ENCODE measurements at regions not wholly inside any gene's neighbourhood (a gene's known extent, or its start where the extent isn't known, plus 50 kb on each side); places are given as distances from the start of the nearest gene placed in this dataset.

- no peak for ATAC-seq (ENCODE audit: low read depth in 2 of 2)
- H3K4me1 Mint-ChIP-seq = no peaks in the 10 kb centered on the region
- peaks cover 5% of the 10 kb centered on the region for H3K27me3 Mint-ChIP-seq
- no peaks in the 10 kb centered on the region for H3K36me3 Mint-ChIP-seq
- no peak overlapping the region for H3K27ac ChIP-seq (ENCODE audit: insufficient read depth, low read length, poor library complexity, severe bottlenecking)
- no peak overlapping the region for H3K4me3 Mint-ChIP-seq
- no peak overlapping the region for H3K4me3 ChIP-seq (ENCODE audit: low read depth, low read length)
- no peaks in the 10 kb centered on the region for H3K27me3 ChIP-seq (ENCODE audit: control insufficient read depth, insufficient read depth, low read length)
- no peak overlapping the region for H3K27ac Mint-ChIP-seq
- H3K9me3 Mint-ChIP-seq = peaks cover 3 to 18% (median 6%) of the 10 kb centered on the region in 7 donors
- H3K4me1 ChIP-seq (ENCODE audit: control insufficient read depth, insufficient read depth, low read length, poor library complexity, severe bottlenecking) = no peaks in the 10 kb centered on the region
- peaks cover 2% of the 10 kb centered on the region in 2 experiments for H3K9me3 ChIP-seq (ENCODE audit: control insufficient read depth in 2 of 2, low read length in 2 of 2)
- DNase-seq = no peak
- H3K36me3 ChIP-seq (ENCODE audit: control insufficient read depth, insufficient read depth, low read length) = no peaks in the 10 kb centered on the region
These were observed 221.3 kb downstream of the MOXD1 start for GRCh38 chr6:132179955-132180354.

GRCh38 chr6:132174919-132175318, 223.7 kb upstream of the CCN2 start:
- no peak overlapping the region for H3K27ac ChIP-seq (ENCODE audit: insufficient read depth, low read length, poor library complexity, severe bottlenecking)
- no peaks in the 10 kb centered on the region for H3K27me3 ChIP-seq (ENCODE audit: control insufficient read depth, insufficient read depth, low read length)
- Mint-ChIP-seq H3K9me3 (peaks cover 0 to 18% (median 6%) of the 10 kb centered on the region in 7 donors), H3K27ac (no peak overlapping the region), H3K27me3 (peaks cover 5% of the 10 kb centered on the region), H3K4me1 (no peaks in the 10 kb centered on the region), H3K4me3 (no peak overlapping the region), H3K36me3 (no peaks in the 10 kb centered on the region)
- peaks cover 2 to 5% of the 10 kb centered on the region in 2 experiments for H3K9me3 ChIP-seq (ENCODE audit: control insufficient read depth in 2 of 2, low read length in 2 of 2)
- no peak overlapping the region for H3K4me3 ChIP-seq (ENCODE audit: low read depth, low read length)
- DNase-seq = no peak
- ATAC-seq (ENCODE audit: low read depth in 2 of 2) = no peak
- H3K36me3 ChIP-seq (ENCODE audit: control insufficient read depth, insufficient read depth, low read length) = no peaks in the 10 kb centered on the region
- H3K4me1 ChIP-seq (ENCODE audit: control insufficient read depth, insufficient read depth, low read length, poor library complexity, severe bottlenecking) = no peaks in the 10 kb centered on the region

- Mint-ChIP-seq H3K4me3 (no peak overlapping the region), H3K36me3 (no peaks in the 10 kb centered on the region), H3K9me3 (peaks cover 0 to 4% (median 3%) of the 10 kb centered on the region in 7 donors), H3K27ac (no peak overlapping the region), H3K27me3 (no peaks in the 10 kb centered on the region), H3K4me1 (no peaks in the 10 kb centered on the region)
- H3K27ac ChIP-seq (ENCODE audit: insufficient read depth, low read length, poor library complexity, severe bottlenecking) = no peak overlapping the region
- no peaks in the 10 kb centered on the region for H3K9me3 ChIP-seq (ENCODE audit: control insufficient read depth in 2 of 2, low read length in 2 of 2)
- no peaks in the 10 kb centered on the region for H3K36me3 ChIP-seq (ENCODE audit: control insufficient read depth, insufficient read depth, low read length)
- DNase-seq (no peak), ATAC-seq (ENCODE audit: low read depth in 2 of 2) (no peak)
- no peaks in the 10 kb centered on the region for H3K4me1 ChIP-seq (ENCODE audit: control insufficient read depth, insufficient read depth, low read length, poor library complexity, severe bottlenecking)
- H3K4me3 ChIP-seq (ENCODE audit: low read depth, low read length) = no peak overlapping the region
- H3K27me3 ChIP-seq (ENCODE audit: control insufficient read depth, insufficient read depth, low read length) = no peaks in the 10 kb centered on the region
These were observed 217.8 kb upstream of the CCN2 start for GRCh38 chr6:132168961-132169360.

GRCh38 chr6:132167929-132168892, 217.0 kb upstream of the CCN2 start:
- Mint-ChIP-seq H3K27me3 (no peaks in the 10 kb centered on the region), H3K36me3 (no peaks in the 10 kb centered on the region), H3K9me3 (peaks cover 0 to 5% (median 0%) of the 10 kb centered on the region in 7 donors), H3K27ac (no peak overlapping the region), H3K4me3 (no peak overlapping the region), H3K4me1 (no peaks in the 10 kb centered on the region)
- Histone ChIP-seq H3K9me3 (ENCODE audit: control insufficient read depth in 2 of 2, low read length in 2 of 2) (no peaks in the 10 kb centered on the region), H3K27ac (ENCODE audit: insufficient read depth, low read length, poor library complexity, severe bottlenecking) (no peak overlapping the region), H3K4me1 (ENCODE audit: control insufficient read depth, insufficient read depth, low read length, poor library complexity, severe bottlenecking) (no peaks in the 10 kb centered on the region), H3K27me3 (ENCODE audit: control insufficient read depth, insufficient read depth, low read length) (no peaks in the 10 kb centered on the region), H3K4me3 (ENCODE audit: low read depth, low read length) (no peak overlapping the region), H3K36me3 (ENCODE audit: control insufficient read depth, insufficient read depth, low read length) (no peaks in the 10 kb centered on the region)
- DNase-seq (no peak), ATAC-seq (ENCODE audit: low read depth in 2 of 2) (no peak)

GRCh38 chr6:132166526-132167051, 215.4 kb upstream of the CCN2 start:
- Histone ChIP-seq H3K36me3 (ENCODE audit: control insufficient read depth, insufficient read depth, low read length) (no peaks in the 10 kb centered on the region), H3K27me3 (ENCODE audit: control insufficient read depth, insufficient read depth, low read length) (no peaks in the 10 kb centered on the region), H3K9me3 (ENCODE audit: control insufficient read depth in 2 of 2, low read length in 2 of 2) (no peaks in the 10 kb centered on the region), H3K4me3 (ENCODE audit: low read depth, low read length) (no peak overlapping the region), H3K27ac (ENCODE audit: insufficient read depth, low read length, poor library complexity, severe bottlenecking) (no peak overlapping the region), H3K4me1 (ENCODE audit: control insufficient read depth, insufficient read depth, low read length, poor library complexity, severe bottlenecking) (no peaks in the 10 kb centered on the region)
- peaks cover 0 to 6% (median 2%) of the 10 kb centered on the region in 7 donors for H3K9me3 Mint-ChIP-seq
- no peaks in the 10 kb centered on the region for H3K4me1 Mint-ChIP-seq
- no peaks in the 10 kb centered on the region for H3K36me3 Mint-ChIP-seq
- H3K4me3 Mint-ChIP-seq = no peak overlapping the region
- DNase-seq = no peak
- no peak overlapping the region for H3K27ac Mint-ChIP-seq
- ATAC-seq (ENCODE audit: low read depth in 2 of 2) = no peak
- H3K27me3 Mint-ChIP-seq = no peaks in the 10 kb centered on the region

GRCh38 chr6:132165677-132166076, 214.5 kb upstream of the CCN2 start:
- ATAC-seq (ENCODE audit: low read depth in 2 of 2) = no peak
- H3K9me3 ChIP-seq (ENCODE audit: control insufficient read depth in 2 of 2, low read length in 2 of 2) = no peaks in the 10 kb centered on the region
- H3K27ac Mint-ChIP-seq = no peak overlapping the region
- no peaks in the 10 kb centered on the region for H3K4me1 ChIP-seq (ENCODE audit: control insufficient read depth, insufficient read depth, low read length, poor library complexity, severe bottlenecking)
- H3K27me3 Mint-ChIP-seq = no peaks in the 10 kb centered on the region
- H3K27me3 ChIP-seq (ENCODE audit: control insufficient read depth, insufficient read depth, low read length) = no peaks in the 10 kb centered on the region
- H3K36me3 ChIP-seq (ENCODE audit: control insufficient read depth, insufficient read depth, low read length) = no peaks in the 10 kb centered on the region
- H3K9me3 Mint-ChIP-seq = peaks cover 0 to 6% (median 2%) of the 10 kb centered on the region in 7 donors
- no peak overlapping the region for H3K27ac ChIP-seq (ENCODE audit: insufficient read depth, low read length, poor library complexity, severe bottlenecking)
- DNase-seq = no peak
- H3K4me3 Mint-ChIP-seq = no peak overlapping the region
- H3K4me3 ChIP-seq (ENCODE audit: low read depth, low read length) = no peak overlapping the region
- H3K4me1 Mint-ChIP-seq = no peaks in the 10 kb centered on the region
- no peaks in the 10 kb centered on the region for H3K36me3 Mint-ChIP-seq

- no peaks in the 10 kb centered on the region for H3K27me3 ChIP-seq (ENCODE audit: control insufficient read depth, insufficient read depth, low read length)
- H3K27me3 Mint-ChIP-seq = no peaks in the 10 kb centered on the region
These were observed 210.1 kb upstream of the CCN2 start for GRCh38 chr6:132161283-132161682.

More at GRCh38 chr6:132161283-132161682, 210.1 kb upstream of the CCN2 start:
- Mint-ChIP-seq H3K36me3 (no peaks in the 10 kb centered on the region), H3K9me3 (peaks cover 0 to 8% (median 2%) of the 10 kb centered on the region in 7 donors), H3K4me1 (no peaks in the 10 kb centered on the region), H3K4me3 (no peak overlapping the region), H3K27ac (no peak overlapping the region)
- Histone ChIP-seq H3K9me3 (ENCODE audit: control insufficient read depth in 2 of 2, low read length in 2 of 2) (no peaks in the 10 kb centered on the region), H3K36me3 (ENCODE audit: control insufficient read depth, insufficient read depth, low read length) (no peaks in the 10 kb centered on the region), H3K4me3 (ENCODE audit: low read depth, low read length) (no peak overlapping the region), H3K27ac (ENCODE audit: insufficient read depth, low read length, poor library complexity, severe bottlenecking) (no peak overlapping the region), H3K4me1 (ENCODE audit: control insufficient read depth, insufficient read depth, low read length, poor library complexity, severe bottlenecking) (no peaks in the 10 kb centered on the region)
- DNase-seq (no peak), ATAC-seq (ENCODE audit: low read depth in 2 of 2) (no peak)
